ENCODE measurements at regions not wholly inside any gene's neighbourhood (a gene's known extent, or its start where the extent isn't known, plus 50 kb on each side); places are given as distances from the start of the nearest gene placed in this dataset.

DNA sequence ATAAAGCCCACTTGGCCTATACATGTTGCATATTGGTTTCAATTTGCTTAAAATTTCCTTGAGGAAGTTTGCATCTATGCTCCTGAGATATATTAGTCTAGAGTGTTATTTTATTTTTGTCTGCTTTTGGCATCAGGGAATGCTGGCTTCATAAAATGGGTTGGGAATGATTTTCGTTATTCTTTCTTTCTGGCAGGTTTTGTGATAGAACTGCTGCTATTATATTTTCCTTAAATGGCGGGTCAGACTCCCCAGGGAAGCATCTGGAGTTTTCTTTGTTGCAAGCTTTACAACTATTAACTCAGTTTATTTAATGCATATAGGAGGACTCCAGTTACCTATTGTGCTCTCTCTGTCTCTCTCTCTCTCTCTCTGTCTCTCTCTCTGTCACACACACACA is 82.0 kb upstream of the WDR17 start:
- TF ChIP-seq, protein P1, sequence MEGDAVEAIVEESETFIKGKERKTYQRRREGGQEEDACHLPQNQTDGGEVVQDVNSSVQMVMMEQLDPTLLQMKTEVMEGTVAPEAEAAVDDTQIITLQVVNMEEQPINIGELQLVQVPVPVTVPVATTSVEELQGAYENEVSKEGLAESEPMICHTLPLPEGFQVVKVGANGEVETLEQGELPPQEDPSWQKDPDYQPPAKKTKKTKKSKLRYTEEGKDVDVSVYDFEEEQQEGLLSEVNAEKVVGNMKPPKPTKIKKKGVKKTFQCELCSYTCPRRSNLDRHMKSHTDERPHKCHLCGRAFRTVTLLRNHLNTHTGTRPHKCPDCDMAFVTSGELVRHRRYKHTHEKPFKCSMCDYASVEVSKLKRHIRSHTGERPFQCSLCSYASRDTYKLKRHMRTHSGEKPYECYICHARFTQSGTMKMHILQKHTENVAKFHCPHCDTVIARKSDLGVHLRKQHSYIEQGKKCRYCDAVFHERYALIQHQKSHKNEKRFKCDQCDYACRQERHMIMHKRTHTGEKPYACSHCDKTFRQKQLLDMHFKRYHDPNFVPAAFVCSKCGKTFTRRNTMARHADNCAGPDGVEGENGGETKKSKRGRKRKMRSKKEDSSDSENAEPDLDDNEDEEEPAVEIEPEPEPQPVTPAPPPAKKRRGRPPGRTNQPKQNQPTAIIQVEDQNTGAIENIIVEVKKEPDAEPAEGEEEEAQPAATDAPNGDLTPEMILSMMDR (IDR thresholded peaks at IDR 0.05; ENCODE audit: low read length), result no peak
- no peak for TF ChIP-seq EZH2phosphoT487 (IDR thresholded peaks at IDR 0.05; ENCODE audit: low read length)
- no peak for TF ChIP-seq EZH2 (optimal IDR thresholded peaks at IDR 0.05; ENCODE audit: low read depth, low read length)

All from MM.1S (cell line).